ENCODE measurements at regions not wholly inside any gene's neighbourhood (a gene's known extent, or its start where the extent isn't known, plus 50 kb on each side); places are given as distances from the start of the nearest gene placed in this dataset.

- Histone ChIP-seq H3K4me3 (ENCODE audit: control insufficient read depth in 2 of 3, extremely low read depth in 1 of 3, insufficient read depth in 2 of 3, low read depth in 1 of 3, low read length in 3 of 3) (no peak overlapping the region), H3K36me3 (ENCODE audit: control insufficient read depth in 2 of 2, extremely low read depth in 1 of 2, insufficient read depth in 2 of 2, low read length in 2 of 2) (no peaks in the 10 kb centered on the region), H3K4me2 (ENCODE audit: control insufficient read depth, extremely low read depth, insufficient read depth, low read depth, low read length) (no peak overlapping the region), H4K20me1 (ENCODE audit: control insufficient read depth, extremely low read depth, insufficient read depth, low read length) (no peaks in the 10 kb centered on the region), H3K4me1 (ENCODE audit: control insufficient read depth, extremely low read depth, insufficient read depth, low read length) (peaks cover 17% of the 10 kb centered on the region), H3K27ac (ENCODE audit: control insufficient read depth, insufficient read depth, low read length) (peak overlapping the region; percentile 48), H3K79me2 (ENCODE audit: control insufficient read depth, insufficient read depth, low read length) (no peaks in the 10 kb centered on the region), H3K9ac (ENCODE audit: control insufficient read depth, extremely low read depth, insufficient read depth, low read length) (no peak overlapping the region), H3K9me1 (ENCODE audit: control insufficient read depth, extremely low read depth, insufficient read depth, low read length) (no peaks in the 10 kb centered on the region), H3K9me3 (ENCODE audit: control insufficient read depth, low read depth, low read length) (no peaks in the 10 kb centered on the region), H2AFZ (ENCODE audit: control insufficient read depth, low read length) (no peak overlapping the region), H3K27me3 (ENCODE audit: control insufficient read depth, extremely low read depth, insufficient read depth, low read length) (no peaks in the 10 kb centered on the region)
- TF ChIP-seq EZH2 (IDR thresholded peaks at IDR 0.05; ENCODE audit: low read length) (no peak), CTCF (optimal IDR thresholded peaks at IDR 0.05 in 1 of 3, IDR thresholded peaks at IDR 0.05 in 1 of 3, conservative IDR thresholded peaks at IDR 0.05 in 1 of 3; ENCODE audit: extremely low read depth in 1 of 3, insufficient read depth in 2 of 3, low read length in 3 of 3) (no peak)
- DNase-seq (ENCODE audit: low read depth, low spot score) (no peak), FAIRE-seq (no peak)
- dilution Hi-C loops (cut with MboI; ENCODE audit: extremely low pct_ligation_motif_present, low sequenced_read_pairs): no loop called here
Observed at GRCh38 chr11:130798801-130799200, 117.5 kb downstream of the SNX19 start.

GRCh38 chr11:130801333-130802122, 114.8 kb downstream of the SNX19 start:
- H3K27me3 ChIP-seq (ENCODE audit: control insufficient read depth, extremely low read depth, insufficient read depth, low read length): no peaks in the 10 kb centered on the region
- H3K79me2 ChIP-seq (ENCODE audit: control insufficient read depth, insufficient read depth, low read length): no peaks in the 10 kb centered on the region
- dilution Hi-C loops (cut with MboI; ENCODE audit: extremely low pct_ligation_motif_present, low sequenced_read_pairs): no loop called here
- DNase-seq (ENCODE audit: low read depth, low spot score) (no peak), FAIRE-seq (no peak)
- H3K9ac ChIP-seq (ENCODE audit: control insufficient read depth, extremely low read depth, insufficient read depth, low read length): no peak overlapping the region
- no peak overlapping the region for H3K4me3 ChIP-seq (ENCODE audit: control insufficient read depth in 2 of 3, extremely low read depth in 1 of 3, insufficient read depth in 2 of 3, low read depth in 1 of 3, low read length in 3 of 3)
- peaks cover 17% of the 10 kb centered on the region for H3K4me1 ChIP-seq (ENCODE audit: control insufficient read depth, extremely low read depth, insufficient read depth, low read length)
- no peak overlapping the region for H3K4me2 ChIP-seq (ENCODE audit: control insufficient read depth, extremely low read depth, insufficient read depth, low read depth, low read length)
- H3K36me3 ChIP-seq (ENCODE audit: control insufficient read depth in 2 of 2, extremely low read depth in 1 of 2, insufficient read depth in 2 of 2, low read length in 2 of 2): no peaks in the 10 kb centered on the region
- H3K27ac ChIP-seq (ENCODE audit: control insufficient read depth, insufficient read depth, low read length): no peak overlapping the region
- no peaks in the 10 kb centered on the region for H3K9me1 ChIP-seq (ENCODE audit: control insufficient read depth, extremely low read depth, insufficient read depth, low read length)
- TF ChIP-seq EZH2 (IDR thresholded peaks at IDR 0.05; ENCODE audit: low read length) (no peak), CTCF (optimal IDR thresholded peaks at IDR 0.05 in 1 of 3, IDR thresholded peaks at IDR 0.05 in 1 of 3, conservative IDR thresholded peaks at IDR 0.05 in 1 of 3; ENCODE audit: extremely low read depth in 1 of 3, insufficient read depth in 2 of 3, low read length in 3 of 3) (no peak)
- H3K9me3 ChIP-seq (ENCODE audit: control insufficient read depth, low read depth, low read length): no peaks in the 10 kb centered on the region
- H4K20me1 ChIP-seq (ENCODE audit: control insufficient read depth, extremely low read depth, insufficient read depth, low read length): no peaks in the 10 kb centered on the region
- no peak overlapping the region for H2AFZ ChIP-seq (ENCODE audit: control insufficient read depth, low read length)
